OCI-LY7 (cell line): ENCODE measurements at regions not wholly inside any gene's neighbourhood (a gene's known extent, or its start where the extent isn't known, plus 50 kb on each side); places are given as distances from the start of the nearest gene placed in this dataset.

Experiments used
- BruUV-seq: library from RNA; stranded (reverse); fragments of 400-500 nt; replicated peaks from 2 replicates; lab custom pipeline; 2021; lab: Mats Ljungman, UMichigan
- CTCF ChIA-PET: fragments of 300-600 bp; sonication (Branson Sonifier 250); formaldehyde crosslinking; loops from one replicate; lab custom pipeline; 2022; ENCODE audit warnings: antibody characterized with exemption; ENCODE audit not compliant: unreplicated experiment; lab: Charles Lee
- POLR2A ChIA-PET: fragments of 300-600 bp; sonication (Branson Sonifier 250); formaldehyde crosslinking; loops from one replicate; lab custom pipeline; 2022; ENCODE audit warnings: antibody characterized with exemption; lab: Charles Lee
- DNase-seq: peaks from one replicate; pipeline ENCODE4 v3.0.0-alpha.2; 2015; ENCODE audit warnings: low spot score
- H2AFZ ChIP-seq: fragments of 200-600 bp; sonication (generic), shearing (Covaris generic); 2 replicates; pipeline ENCODE4 v1.6.1; 2014; ENCODE audit warnings: mild to moderate bottlenecking, antibody characterized with exemption, low read length, moderate library complexity
- H3K27ac ChIP-seq: fragments of 200-600 bp; sonication (generic); 2 replicates; pipeline ENCODE4 v1.5.1; 2014; ENCODE audit warnings: mixed run types, low read depth, mild to moderate bottlenecking, moderate library complexity, low read length, inconsistent platforms; ENCODE audit not compliant: poor library complexity, severe bottlenecking
- H3K36me3 ChIP-seq: fragments of 200-600 bp; sonication (generic); 2 replicates; pipeline ENCODE4 v1.6.1; 2014; ENCODE audit warnings: mild to moderate bottlenecking, antibody characterized with exemption, low read length, moderate library complexity, mixed read lengths; ENCODE audit not compliant: insufficient read depth
- H3K4me1 ChIP-seq: fragments of 200-600 bp; sonication (generic); 2 replicates; pipeline ENCODE4 v1.5.1; 2014; ENCODE audit warnings: mild to moderate bottlenecking, low read length; ENCODE audit not compliant: insufficient read depth, poor library complexity, severe bottlenecking
- H3K4me2 ChIP-seq: fragments of 200-600 bp; sonication (generic); 2 replicates; pipeline ENCODE4 v1.6.1; 2014; ENCODE audit warnings: mild to moderate bottlenecking, low read length
- H3K4me3 ChIP-seq: fragments of 200-600 bp; sonication (generic); 2 replicates; pipeline ENCODE4 v1.5.1; 2014; ENCODE audit warnings: mild to moderate bottlenecking, low read depth, low read length; ENCODE audit not compliant: poor library complexity, severe bottlenecking
- H3K79me2 ChIP-seq: fragments of 200-600 bp; sonication (generic); 2 replicates; pipeline ENCODE4 v1.6.1; 2016; ENCODE audit warnings: low read depth, mild to moderate bottlenecking, low read length, moderate library complexity, mixed read lengths; ENCODE audit not compliant: insufficient read depth
- H3K9me2 ChIP-seq: fragments of 200-600 bp; sonication (generic); 2 replicates; pipeline ENCODE4 v1.6.1; 2016; ENCODE audit warnings: mild to moderate bottlenecking, low read length, mixed read lengths; ENCODE audit not compliant: insufficient read depth
- H3K9me3 ChIP-seq: fragments of 200-600 bp; sonication (generic); 2 replicates; pipeline ENCODE4 v1.6.1; 2014; ENCODE audit warnings: mild to moderate bottlenecking, mixed run types, low read length, mixed read lengths
- H4K20me1 ChIP-seq: fragments of 200-600 bp; sonication (generic); 2 replicates; pipeline ENCODE4 v1.6.1; 2014; ENCODE audit warnings: mild to moderate bottlenecking, antibody characterized with exemption, low read length, moderate library complexity, mixed read lengths; ENCODE audit not compliant: insufficient read depth
- EZH2phosphoT487 ChIP-seq: fragments of 200-600 bp; sonication (generic); IDR thresholded peaks from 2 replicates; pipeline ENCODE4 v1.6.1; 2018; ENCODE audit warnings: low read depth, borderline replicate concordance, mild to moderate bottlenecking, mixed run types, antibody characterized with exemption, low read length, moderate library complexity, mixed read lengths
- intact Hi-C: fragments of 100-400 bp; cut with micrococcal nuclease; formaldehyde crosslinking; loops from one replicate; pipeline ENCODE4 v1.10.0; 2022; ENCODE audit not compliant: unreplicated experiment
- TF ChIP-seq, protein P1 (sequence below): fragments of 200-600 bp; sonication (generic); conservative IDR thresholded peaks from 2 replicates; pipeline ENCODE4 v1.5.1; 2014; ENCODE audit warnings: mild to moderate bottlenecking, antibody characterized with exemption, low read length, moderate library complexity, mixed read lengths

DNA sequence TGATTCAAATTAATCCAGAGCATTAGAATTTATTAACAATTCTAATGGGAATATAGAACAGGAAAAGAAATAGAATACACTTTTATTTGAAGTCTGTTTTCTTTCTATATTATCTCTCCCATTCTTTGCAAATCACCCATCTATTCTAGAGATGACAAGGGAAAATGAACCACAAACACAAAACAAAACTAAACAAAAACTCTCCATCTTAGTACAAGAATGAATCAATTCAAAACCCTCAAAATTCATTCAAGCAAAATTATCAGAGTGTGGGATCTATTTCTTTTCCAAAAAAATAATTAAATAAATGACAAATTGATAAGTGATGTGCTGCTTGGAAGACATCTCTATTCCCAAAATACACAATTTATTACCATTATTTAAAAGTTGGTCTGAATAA is 400.1 kb upstream of the NWD2 start:
- CTCF ChIA-PET: no interaction called here
- H2AFZ ChIP-seq: no peak overlapping the region
- no peaks in the 10 kb centered on the region for H3K36me3 ChIP-seq
- no TSS peak for BruUV-seq
- no peak overlapping the region for H3K4me2 ChIP-seq
- H3K79me2 ChIP-seq: no peaks in the 10 kb centered on the region
- DNase-seq: no peak
- H3K27ac ChIP-seq: no peak overlapping the region
- intact Hi-C loops: no loop called here
- no peaks in the 10 kb centered on the region for H3K9me2 ChIP-seq
- no peaks in the 10 kb centered on the region for H4K20me1 ChIP-seq
- H3K4me3 ChIP-seq: no peak overlapping the region
- H3K4me1 ChIP-seq: no peaks in the 10 kb centered on the region
- TF ChIP-seq, protein P1, sequence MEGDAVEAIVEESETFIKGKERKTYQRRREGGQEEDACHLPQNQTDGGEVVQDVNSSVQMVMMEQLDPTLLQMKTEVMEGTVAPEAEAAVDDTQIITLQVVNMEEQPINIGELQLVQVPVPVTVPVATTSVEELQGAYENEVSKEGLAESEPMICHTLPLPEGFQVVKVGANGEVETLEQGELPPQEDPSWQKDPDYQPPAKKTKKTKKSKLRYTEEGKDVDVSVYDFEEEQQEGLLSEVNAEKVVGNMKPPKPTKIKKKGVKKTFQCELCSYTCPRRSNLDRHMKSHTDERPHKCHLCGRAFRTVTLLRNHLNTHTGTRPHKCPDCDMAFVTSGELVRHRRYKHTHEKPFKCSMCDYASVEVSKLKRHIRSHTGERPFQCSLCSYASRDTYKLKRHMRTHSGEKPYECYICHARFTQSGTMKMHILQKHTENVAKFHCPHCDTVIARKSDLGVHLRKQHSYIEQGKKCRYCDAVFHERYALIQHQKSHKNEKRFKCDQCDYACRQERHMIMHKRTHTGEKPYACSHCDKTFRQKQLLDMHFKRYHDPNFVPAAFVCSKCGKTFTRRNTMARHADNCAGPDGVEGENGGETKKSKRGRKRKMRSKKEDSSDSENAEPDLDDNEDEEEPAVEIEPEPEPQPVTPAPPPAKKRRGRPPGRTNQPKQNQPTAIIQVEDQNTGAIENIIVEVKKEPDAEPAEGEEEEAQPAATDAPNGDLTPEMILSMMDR: no peak
- no peak for TF ChIP-seq EZH2phosphoT487
- H3K9me3 ChIP-seq: no peaks in the 10 kb centered on the region
- POLR2A ChIA-PET: interaction anchor here (0.7 kb wide), 1 partner anchor 32 kb away, joined by 3 read pairs; no protein-coding TSS in a partner anchor

DNA sequence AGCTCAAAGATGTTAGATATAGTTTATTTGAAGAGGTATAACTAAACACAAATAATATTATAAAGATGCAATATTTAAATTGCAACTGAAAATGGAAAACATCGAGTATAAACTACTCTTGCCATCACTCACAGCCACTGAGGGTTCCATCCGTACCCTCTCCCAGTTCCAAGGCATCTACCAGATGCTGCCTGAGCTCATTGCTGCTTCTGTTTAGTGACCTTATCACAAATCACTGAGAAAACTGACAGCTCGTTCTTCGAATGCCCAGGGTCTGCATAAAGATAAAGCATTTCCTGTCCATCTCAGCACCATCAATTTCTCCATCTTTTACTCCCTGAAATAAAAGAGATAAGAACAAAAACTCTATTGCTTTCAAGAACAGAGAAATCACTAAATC is 391.7 kb upstream of the NWD2 start:
- Histone ChIP-seq H2AFZ (no peak overlapping the region), H3K27ac (no peak overlapping the region), H4K20me1 (no peaks in the 10 kb centered on the region), H3K4me1 (no peaks in the 10 kb centered on the region), H3K36me3 (no peaks in the 10 kb centered on the region), H3K4me3 (no peak overlapping the region), H3K4me2 (no peak overlapping the region), H3K79me2 (no peaks in the 10 kb centered on the region), H3K9me3 (no peaks in the 10 kb centered on the region), H3K9me2 (no peaks in the 10 kb centered on the region)
- no TSS peak for BruUV-seq
- no peak for TF ChIP-seq EZH2phosphoT487
- TF ChIP-seq, protein P1: no peak
- POLR2A ChIA-PET: interaction anchor here (1.2 kb wide), 1 partner anchor 16 kb away, joined by 3 read pairs; no protein-coding TSS in a partner anchor
- no peak for DNase-seq
- intact Hi-C loops: no loop called here
- CTCF ChIA-PET: no interaction called here

DNA sequence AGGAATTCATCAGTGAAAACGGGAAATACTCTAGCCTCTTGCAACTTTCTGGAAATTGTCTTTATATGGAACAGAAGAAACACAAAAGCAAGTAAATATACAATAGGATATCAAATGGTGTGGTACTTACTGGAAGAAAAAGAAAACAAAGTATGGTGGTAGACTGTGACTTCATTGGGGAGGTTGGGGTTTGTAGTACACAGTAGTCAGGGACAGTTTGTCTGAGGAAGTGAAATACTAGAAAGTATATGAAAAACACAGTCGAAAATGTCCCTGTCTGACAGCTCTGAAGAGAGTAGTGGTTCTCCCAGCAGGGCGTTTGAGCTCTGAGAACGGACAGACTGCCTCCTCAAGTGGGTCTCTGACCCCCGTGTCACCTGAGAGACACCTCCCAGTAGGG is 390.0 kb upstream of the NWD2 start:
- Histone ChIP-seq H3K79me2 (no peaks in the 10 kb centered on the region), H3K9me2 (no peaks in the 10 kb centered on the region), H3K4me1 (no peaks in the 10 kb centered on the region), H3K4me3 (no peak overlapping the region), H4K20me1 (no peaks in the 10 kb centered on the region), H3K9me3 (no peaks in the 10 kb centered on the region), H3K36me3 (no peaks in the 10 kb centered on the region), H3K27ac (no peak overlapping the region), H3K4me2 (no peak overlapping the region), H2AFZ (no peak overlapping the region)
- DNase-seq: no peak
- intact Hi-C loops: no loop called here
- ChIA-PET POLR2A (interaction anchor here (1.4 kb wide), 1 partner anchor 15 kb away, joined by 3 read pairs; no protein-coding TSS in a partner anchor), CTCF (no interaction called here)
- TF ChIP-seq, protein P1: no peak
- no peak for TF ChIP-seq EZH2phosphoT487
- BruUV-seq: no TSS peak
